ENCODE measurements at regions not wholly inside any gene's neighbourhood (a gene's known extent, or its start where the extent isn't known, plus 50 kb on each side); places are given as distances from the start of the nearest gene placed in this dataset.
"Not testable (repeated sequence)": the region's sequence is repeated elsewhere in the genome, so short reads cannot be mapped to it uniquely, and the experiment has no call there.

- H3K4me3 Mint-ChIP-seq; H3K27me3 Mint-ChIP-seq; H3K36me3 Mint-ChIP-seq; DNase-seq; H3K9me3 Mint-ChIP-seq (ENCODE audit: low read depth); H3K27ac Mint-ChIP-seq; CTCF ChIA-PET; H3K4me1 Mint-ChIP-seq: not testable (repeated sequence)
- ATAC-seq = peak; percentile 78
Measured at GRCh38 chr15:22134941-22135566, 54.7 kb downstream of the OR4M2 start.

GRCh38 chr15:22137572-22137971 lies 57.2 kb downstream of the OR4M2 start:
- H3K27ac Mint-ChIP-seq; CTCF ChIA-PET; H3K36me3 Mint-ChIP-seq; H3K4me1 Mint-ChIP-seq; DNase-seq; H3K27me3 Mint-ChIP-seq; H3K9me3 Mint-ChIP-seq (ENCODE audit: low read depth); H3K4me3 Mint-ChIP-seq; ATAC-seq: not testable (repeated sequence)

- H3K27me3 Mint-ChIP-seq; DNase-seq; H3K4me3 Mint-ChIP-seq; H3K36me3 Mint-ChIP-seq; ATAC-seq; H3K9me3 Mint-ChIP-seq (ENCODE audit: low read depth); H3K27ac Mint-ChIP-seq; CTCF ChIA-PET; H3K4me1 Mint-ChIP-seq: not testable (repeated sequence)
Measured at GRCh38 chr15:22141106-22141505, 60.8 kb downstream of the OR4M2 start.

GRCh38 chr15:22148109-22148508 lies 67.8 kb downstream of the OR4M2 start:
- H3K9me3 Mint-ChIP-seq (ENCODE audit: low read depth); H3K36me3 Mint-ChIP-seq; CTCF ChIA-PET; H3K4me3 Mint-ChIP-seq; H3K4me1 Mint-ChIP-seq; H3K27me3 Mint-ChIP-seq; DNase-seq; H3K27ac Mint-ChIP-seq: not testable (repeated sequence)
- ATAC-seq = peak; percentile 99

GRCh38 chr15:22158243-22158642 lies 77.9 kb downstream of the OR4M2 start:
- H3K4me3 Mint-ChIP-seq; H3K27ac Mint-ChIP-seq; H3K36me3 Mint-ChIP-seq; H3K4me1 Mint-ChIP-seq; ATAC-seq; H3K27me3 Mint-ChIP-seq; CTCF ChIA-PET; DNase-seq; H3K9me3 Mint-ChIP-seq (ENCODE audit: low read depth): not testable (repeated sequence)

GRCh38 chr15:22160283-22160682 lies 80.0 kb downstream of the OR4M2 start:
- H3K36me3 Mint-ChIP-seq; H3K27me3 Mint-ChIP-seq; H3K9me3 Mint-ChIP-seq (ENCODE audit: low read depth); H3K27ac Mint-ChIP-seq; CTCF ChIA-PET; DNase-seq; H3K4me1 Mint-ChIP-seq; H3K4me3 Mint-ChIP-seq: not testable (repeated sequence)
- peak; percentile 68 for ATAC-seq

- H3K4me1 Mint-ChIP-seq; H3K4me3 Mint-ChIP-seq; DNase-seq; H3K9me3 Mint-ChIP-seq (ENCODE audit: low read depth); H3K27me3 Mint-ChIP-seq; H3K36me3 Mint-ChIP-seq; H3K27ac Mint-ChIP-seq; CTCF ChIA-PET: not testable (repeated sequence)
- peak; percentile 71 for ATAC-seq
Measured at GRCh38 chr15:22160741-22161140, 80.4 kb downstream of the OR4M2 start.

GRCh38 chr15:22161398-22161797 lies 81.1 kb downstream of the OR4M2 start:
- peak; percentile 81 for ATAC-seq
- CTCF ChIA-PET; H3K27ac Mint-ChIP-seq; DNase-seq; H3K4me3 Mint-ChIP-seq; H3K9me3 Mint-ChIP-seq (ENCODE audit: low read depth); H3K4me1 Mint-ChIP-seq; H3K36me3 Mint-ChIP-seq; H3K27me3 Mint-ChIP-seq: not testable (repeated sequence)

GRCh38 chr15:22163715-22164114 lies 83.4 kb downstream of the OR4M2 start:
- H3K36me3 Mint-ChIP-seq; H3K27ac Mint-ChIP-seq; H3K9me3 Mint-ChIP-seq (ENCODE audit: low read depth); CTCF ChIA-PET; H3K4me1 Mint-ChIP-seq; DNase-seq; H3K27me3 Mint-ChIP-seq; H3K4me3 Mint-ChIP-seq: not testable (repeated sequence)
- ATAC-seq = peak; percentile 16

- H3K27ac Mint-ChIP-seq, H3K4me3 Mint-ChIP-seq: not testable (repeated sequence)
- peak; percentile 2 for DNase-seq
Measured at GRCh38 chr15:22167521-22167920, 87.2 kb downstream of the OR4M2 start.

GRCh38 chr15:22173029-22173998 lies 93.0 kb downstream of the OR4M2 start:
- H3K4me3 Mint-ChIP-seq; H3K4me1 Mint-ChIP-seq; H3K27me3 Mint-ChIP-seq; H3K27ac Mint-ChIP-seq; CTCF ChIA-PET; H3K36me3 Mint-ChIP-seq; DNase-seq; H3K9me3 Mint-ChIP-seq (ENCODE audit: low read depth): not testable (repeated sequence)
- peak; percentile 84 for ATAC-seq

More at GRCh38 chr15:22167521-22167920, 87.2 kb downstream of the OR4M2 start:
- CTCF ChIA-PET; H3K9me3 Mint-ChIP-seq (ENCODE audit: low read depth); H3K4me1 Mint-ChIP-seq; H3K27me3 Mint-ChIP-seq; ATAC-seq; H3K36me3 Mint-ChIP-seq: not testable (repeated sequence)

GRCh38 chr15:22174088-22174487 lies 93.8 kb downstream of the OR4M2 start:
- H3K27ac Mint-ChIP-seq; H3K27me3 Mint-ChIP-seq; CTCF ChIA-PET; DNase-seq; H3K9me3 Mint-ChIP-seq (ENCODE audit: low read depth); H3K36me3 Mint-ChIP-seq; H3K4me3 Mint-ChIP-seq; H3K4me1 Mint-ChIP-seq: not testable (repeated sequence)
- peak; percentile 29 for ATAC-seq

- H3K27ac Mint-ChIP-seq; CTCF ChIA-PET; H3K9me3 Mint-ChIP-seq (ENCODE audit: low read depth); DNase-seq; H3K4me1 Mint-ChIP-seq; H3K27me3 Mint-ChIP-seq; H3K36me3 Mint-ChIP-seq; H3K4me3 Mint-ChIP-seq: not testable (repeated sequence)
- peak; percentile 35 for ATAC-seq
Measured at GRCh38 chr15:22177965-22178364, 97.6 kb downstream of the OR4M2 start.

- CTCF ChIA-PET; H3K27ac Mint-ChIP-seq; H3K9me3 Mint-ChIP-seq (ENCODE audit: low read depth); DNase-seq; H3K4me1 Mint-ChIP-seq; H3K27me3 Mint-ChIP-seq; H3K4me3 Mint-ChIP-seq; H3K36me3 Mint-ChIP-seq: not testable (repeated sequence)
- ATAC-seq = peak; percentile 70
Measured at GRCh38 chr15:22178438-22178837, 98.1 kb downstream of the OR4M2 start.

All from activated CD8-positive, alpha-beta memory T cell treated with anti-CD3 and anti-CD28 coated beads, Interleukin-2, amount 10 ng/mL, durations not matched to agents 7 days and 5 days (primary cell).